ENCODE measurements at regions not wholly inside any gene's neighbourhood (a gene's known extent, or its start where the extent isn't known, plus 50 kb on each side); places are given as distances from the start of the nearest gene placed in this dataset.

- TF ChIP-seq, protein P1, sequence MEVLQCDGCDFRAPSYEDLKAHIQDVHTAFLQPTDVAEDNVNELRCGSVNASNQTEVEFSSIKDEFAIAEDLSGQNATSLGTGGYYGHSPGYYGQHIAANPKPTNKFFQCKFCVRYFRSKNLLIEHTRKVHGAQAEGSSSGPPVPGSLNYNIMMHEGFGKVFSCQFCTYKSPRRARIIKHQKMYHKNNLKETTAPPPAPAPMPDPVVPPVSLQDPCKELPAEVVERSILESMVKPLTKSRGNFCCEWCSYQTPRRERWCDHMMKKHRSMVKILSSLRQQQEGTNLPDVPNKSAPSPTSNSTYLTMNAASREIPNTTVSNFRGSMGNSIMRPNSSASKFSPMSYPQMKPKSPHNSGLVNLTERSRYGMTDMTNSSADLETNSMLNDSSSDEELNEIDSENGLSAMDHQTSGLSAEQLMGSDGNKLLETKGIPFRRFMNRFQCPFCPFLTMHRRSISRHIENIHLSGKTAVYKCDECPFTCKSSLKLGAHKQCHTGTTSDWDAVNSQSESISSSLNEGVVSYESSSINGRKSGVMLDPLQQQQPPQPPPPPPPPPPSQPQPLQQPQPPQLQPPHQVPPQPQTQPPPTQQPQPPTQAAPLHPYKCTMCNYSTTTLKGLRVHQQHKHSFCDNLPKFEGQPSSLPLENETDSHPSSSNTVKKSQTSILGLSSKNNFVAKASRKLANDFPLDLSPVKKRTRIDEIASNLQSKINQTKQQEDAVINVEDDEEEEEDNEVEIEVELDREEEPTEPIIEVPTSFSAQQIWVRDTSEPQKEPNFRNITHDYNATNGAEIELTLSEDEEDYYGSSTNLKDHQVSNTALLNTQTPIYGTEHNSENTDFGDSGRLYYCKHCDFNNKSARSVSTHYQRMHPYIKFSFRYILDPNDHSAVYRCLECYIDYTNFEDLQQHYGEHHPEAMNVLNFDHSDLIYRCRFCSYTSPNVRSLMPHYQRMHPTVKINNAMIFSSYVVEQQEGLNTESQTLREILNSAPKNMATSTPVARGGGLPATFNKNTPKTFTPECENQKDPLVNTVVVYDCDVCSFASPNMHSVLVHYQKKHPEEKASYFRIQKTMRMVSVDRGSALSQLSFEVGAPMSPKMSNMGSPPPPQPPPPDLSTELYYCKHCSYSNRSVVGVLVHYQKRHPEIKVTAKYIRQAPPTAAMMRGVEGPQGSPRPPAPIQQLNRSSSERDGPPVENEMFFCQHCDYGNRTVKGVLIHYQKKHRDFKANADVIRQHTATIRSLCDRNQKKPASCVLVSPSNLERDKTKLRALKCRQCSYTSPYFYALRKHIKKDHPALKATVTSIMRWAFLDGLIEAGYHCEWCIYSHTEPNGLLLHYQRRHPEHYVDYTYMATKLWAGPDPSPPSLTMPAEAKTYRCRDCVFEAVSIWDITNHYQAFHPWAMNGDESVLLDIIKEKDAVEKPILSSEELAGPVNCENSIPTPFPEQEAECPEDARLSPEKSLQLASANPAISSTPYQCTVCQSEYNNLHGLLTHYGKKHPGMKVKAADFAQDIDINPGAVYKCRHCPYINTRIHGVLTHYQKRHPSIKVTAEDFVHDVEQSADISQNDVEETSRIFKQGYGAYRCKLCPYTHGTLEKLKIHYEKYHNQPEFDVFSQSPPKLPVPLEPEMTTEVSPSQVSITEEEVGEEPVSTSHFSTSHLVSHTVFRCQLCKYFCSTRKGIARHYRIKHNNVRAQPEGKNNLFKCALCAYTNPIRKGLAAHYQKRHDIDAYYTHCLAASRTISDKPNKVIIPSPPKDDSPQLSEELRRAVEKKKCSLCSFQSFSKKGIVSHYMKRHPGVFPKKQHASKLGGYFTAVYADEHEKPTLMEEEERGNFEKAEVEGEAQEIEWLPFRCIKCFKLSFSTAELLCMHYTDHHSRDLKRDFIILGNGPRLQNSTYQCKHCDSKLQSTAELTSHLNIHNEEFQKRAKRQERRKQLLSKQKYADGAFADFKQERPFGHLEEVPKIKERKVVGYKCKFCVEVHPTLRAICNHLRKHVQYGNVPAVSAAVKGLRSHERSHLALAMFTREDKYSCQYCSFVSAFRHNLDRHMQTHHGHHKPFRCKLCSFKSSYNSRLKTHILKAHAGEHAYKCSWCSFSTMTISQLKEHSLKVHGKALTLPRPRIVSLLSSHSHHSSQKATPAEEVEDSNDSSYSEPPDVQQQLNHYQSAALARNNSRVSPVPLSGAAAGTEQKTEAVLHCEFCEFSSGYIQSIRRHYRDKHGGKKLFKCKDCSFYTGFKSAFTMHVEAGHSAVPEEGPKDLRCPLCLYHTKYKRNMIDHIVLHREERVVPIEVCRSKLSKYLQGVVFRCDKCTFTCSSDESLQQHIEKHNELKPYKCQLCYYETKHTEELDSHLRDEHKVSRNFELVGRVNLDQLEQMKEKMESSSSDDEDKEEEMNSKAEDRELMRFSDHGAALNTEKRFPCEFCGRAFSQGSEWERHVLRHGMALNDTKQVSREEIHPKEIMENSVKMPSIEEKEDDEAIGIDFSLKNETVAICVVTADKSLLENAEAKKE (CRISPR knock-in tag; IDR thresholded peaks at IDR 0.05): no peak
- TF ChIP-seq STAT1 (IDR thresholded peaks at IDR 0.05; ENCODE audit: unreplicated experiment): no peak
Measured at GRCh38 chr13:79941752-79942151, 399.2 kb downstream of the SPRY2 start (continued).

DNA sequence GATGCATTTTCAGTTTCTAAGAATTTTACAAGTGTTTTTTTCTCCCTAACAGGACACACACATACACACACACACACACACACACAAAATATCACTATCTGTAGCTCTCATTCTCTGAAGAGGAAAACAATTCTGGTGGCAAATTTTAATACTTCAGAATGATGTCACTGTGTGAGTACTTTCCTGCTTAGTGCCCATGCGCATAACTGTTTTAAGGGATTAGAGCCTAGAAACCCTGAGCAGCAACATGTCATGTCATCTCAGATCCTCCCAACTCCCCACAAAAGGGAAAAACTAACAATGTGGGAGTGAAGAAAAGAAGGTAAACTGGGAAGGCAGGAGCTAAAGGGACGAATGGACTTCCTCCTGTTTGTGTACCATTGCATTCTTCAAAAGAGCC, 401.2 kb downstream of the SPRY2 start:
- no peaks in the 10 kb centered on the region for H3K36me3 ChIP-seq (ENCODE audit: insufficient read depth)
- Mint-ChIP-seq H3K27me3 (ENCODE audit: insufficient read depth, low read depth, poor library complexity) (no peaks in the 10 kb centered on the region), H3K36me3 (ENCODE audit: low read depth) (no peaks in the 10 kb centered on the region), H3K27ac (no peak overlapping the region), H3K4me3 (no peak overlapping the region), H3K4me1 (peaks cover 6% of the 10 kb centered on the region; the same call in 2 of the 3 replicates), H3K9me3 (no peaks in the 10 kb centered on the region)
- H3F3A ChIP-seq (replicated peaks; ENCODE audit: low read depth): no peaks in the 10 kb centered on the region
- no peaks in the 10 kb centered on the region for H3K79me2 ChIP-seq (replicated peaks; ENCODE audit: insufficient read depth)
- H2AFZ ChIP-seq: no peak overlapping the region
- no peak overlapping the region for H3K4me3 ChIP-seq
- H4K20me1 ChIP-seq (replicated peaks; ENCODE audit: insufficient read depth): no peaks in the 10 kb centered on the region
- no peaks in the 10 kb centered on the region for H3K9me2 ChIP-seq (ENCODE audit: insufficient read depth)
- H3K27ac ChIP-seq (ENCODE audit: low read depth): no peak overlapping the region
- H3K4me2 ChIP-seq: no peak overlapping the region
- DNase-seq (ENCODE audit: low spot score) (no peak), ATAC-seq (no peak)
- H3K4me1 ChIP-seq (ENCODE audit: insufficient read depth): no peaks in the 10 kb centered on the region
- H3K27me3 ChIP-seq (ENCODE audit: insufficient read depth): no peaks in the 10 kb centered on the region
- TF ChIP-seq EZH2 (IDR thresholded peaks at IDR 0.05; ENCODE audit: low read depth, unreplicated experiment) (no peak), POLR2AphosphoS5 (IDR thresholded peaks at IDR 0.05; ENCODE audit: low read depth) (no peak), ZNF114 (CRISPR knock-in tag; IDR thresholded peaks at IDR 0.05) (no peak), CREB1 (CRISPR knock-in tag; IDR thresholded peaks at IDR 0.05; ENCODE audit: low read depth) (no peak), JUNB (IDR thresholded peaks at IDR 0.05; ENCODE audit: unreplicated experiment) (no peak)
- TF ChIP-seq, protein P1 (CRISPR knock-in tag; IDR thresholded peaks at IDR 0.05): no peak
- TF ChIP-seq, protein P2, sequence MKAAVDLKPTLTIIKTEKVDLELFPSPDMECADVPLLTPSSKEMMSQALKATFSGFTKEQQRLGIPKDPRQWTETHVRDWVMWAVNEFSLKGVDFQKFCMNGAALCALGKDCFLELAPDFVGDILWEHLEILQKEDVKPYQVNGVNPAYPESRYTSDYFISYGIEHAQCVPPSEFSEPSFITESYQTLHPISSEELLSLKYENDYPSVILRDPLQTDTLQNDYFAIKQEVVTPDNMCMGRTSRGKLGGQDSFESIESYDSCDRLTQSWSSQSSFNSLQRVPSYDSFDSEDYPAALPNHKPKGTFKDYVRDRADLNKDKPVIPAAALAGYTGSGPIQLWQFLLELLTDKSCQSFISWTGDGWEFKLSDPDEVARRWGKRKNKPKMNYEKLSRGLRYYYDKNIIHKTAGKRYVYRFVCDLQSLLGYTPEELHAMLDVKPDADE (IDR thresholded peaks at IDR 0.05): no peak

Measured in GM23338 (cell line).